Hepatocyte (in vitro differentiated cells): ENCODE measurements at regions not wholly inside any gene's neighbourhood (a gene's known extent, or its start where the extent isn't known, plus 50 kb on each side); places are given as distances from the start of the nearest gene placed in this dataset.

ENCODE experiments used
- EZH2 ChIP-seq: fragments of 200-600 bp; sonication (generic); IDR thresholded peaks from 2 replicates; pipeline ENCODE4 v1.6.1; 2016; ENCODE audit warnings: antibody characterized with exemption, mild to moderate bottlenecking, borderline replicate concordance
- EZH2phosphoT487 ChIP-seq: fragments of 200-600 bp; sonication (generic); IDR thresholded peaks from one replicate; pipeline ENCODE4 v1.6.1; 2018; ENCODE audit warnings: antibody characterized with exemption, mild to moderate bottlenecking, low read depth, moderate library complexity; ENCODE audit not compliant: unreplicated experiment, severe bottlenecking
- TF ChIP-seq, protein P1 (sequence below): fragments of 200-600 bp; sonication (generic); IDR thresholded peaks from 2 replicates; pipeline ENCODE4 v1.5.1; 2016; ENCODE audit warnings: antibody characterized with exemption, mild to moderate bottlenecking; ENCODE audit not compliant: poor library complexity

DNA sequence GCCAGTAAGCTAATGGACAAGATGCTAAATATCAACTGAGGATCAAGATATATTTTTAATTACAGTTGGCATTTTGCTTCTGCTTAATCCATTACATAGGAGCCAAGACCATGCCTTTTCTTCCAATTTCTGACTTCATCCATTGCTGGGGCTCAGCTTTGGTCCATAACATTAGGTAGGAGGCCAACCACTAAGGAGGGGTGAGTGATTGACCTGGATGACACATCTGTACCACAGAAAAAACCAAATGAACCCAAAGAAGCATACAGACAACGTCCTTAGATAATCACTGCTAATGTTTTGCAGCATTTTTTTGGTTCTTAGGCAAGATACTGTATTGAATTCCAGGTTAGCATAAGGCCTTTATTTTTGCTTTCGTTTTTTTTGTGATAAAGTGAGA lies 353.2 kb upstream of the KCNH8 start:
- TF ChIP-seq, protein P1, sequence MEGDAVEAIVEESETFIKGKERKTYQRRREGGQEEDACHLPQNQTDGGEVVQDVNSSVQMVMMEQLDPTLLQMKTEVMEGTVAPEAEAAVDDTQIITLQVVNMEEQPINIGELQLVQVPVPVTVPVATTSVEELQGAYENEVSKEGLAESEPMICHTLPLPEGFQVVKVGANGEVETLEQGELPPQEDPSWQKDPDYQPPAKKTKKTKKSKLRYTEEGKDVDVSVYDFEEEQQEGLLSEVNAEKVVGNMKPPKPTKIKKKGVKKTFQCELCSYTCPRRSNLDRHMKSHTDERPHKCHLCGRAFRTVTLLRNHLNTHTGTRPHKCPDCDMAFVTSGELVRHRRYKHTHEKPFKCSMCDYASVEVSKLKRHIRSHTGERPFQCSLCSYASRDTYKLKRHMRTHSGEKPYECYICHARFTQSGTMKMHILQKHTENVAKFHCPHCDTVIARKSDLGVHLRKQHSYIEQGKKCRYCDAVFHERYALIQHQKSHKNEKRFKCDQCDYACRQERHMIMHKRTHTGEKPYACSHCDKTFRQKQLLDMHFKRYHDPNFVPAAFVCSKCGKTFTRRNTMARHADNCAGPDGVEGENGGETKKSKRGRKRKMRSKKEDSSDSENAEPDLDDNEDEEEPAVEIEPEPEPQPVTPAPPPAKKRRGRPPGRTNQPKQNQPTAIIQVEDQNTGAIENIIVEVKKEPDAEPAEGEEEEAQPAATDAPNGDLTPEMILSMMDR = no peak
- TF ChIP-seq EZH2phosphoT487 (no peak), EZH2 (no peak)
